Sigmoid colon (tissue), 6 donors: ENCODE measurements at regions not wholly inside any gene's neighbourhood (a gene's known extent, or its start where the extent isn't known, plus 50 kb on each side); places are given as distances from the start of the nearest gene placed in this dataset.

Experiments
- DNase-seq: peaks from one replicate; pipeline ENCODE4 v3.0.0-alpha.2; 2019
- H3K27ac ChIP-seq, 4 donors: fragments of 200-600 bp; sonication (generic); one replicate each; pipeline ENCODE4 v1.5.1; 2016 to 2019; ENCODE audit warnings: mild to moderate bottlenecking in 1 of 4
- H3K27me3 ChIP-seq, 3 donors: fragments of 200-600 bp; sonication (generic); one replicate each; pipeline ENCODE4 v1.5.1; 2019; ENCODE audit warnings: mild to moderate bottlenecking in 1 of 3
- H3K36me3 ChIP-seq, 4 donors: fragments of 200-600 bp; sonication (generic); one replicate each; pipeline ENCODE4 v1.5.1; 2016 to 2019
- H3K4me1 ChIP-seq, 4 donors: fragments of 200-600 bp; sonication (generic); one replicate each; pipeline ENCODE4 v1.5.1; 2017 to 2019
- H3K4me3 ChIP-seq, 4 donors: fragments of 200-600 bp; sonication (generic); one replicate each; pipeline ENCODE4 v1.5.1; 2017 to 2019; ENCODE audit warnings: mild to moderate bottlenecking in 2 of 4, moderate library complexity in 1 of 4
- H3K9me3 ChIP-seq, 4 donors: fragments of 200-600 bp in 3 of 4; sonication (generic) in 3 of 4; one replicate each; pipeline versions ENCODE4 v1.5.1 to v1.6.1; 2013 to 2019
- EP300 ChIP-seq, 4 donors: sonication (generic); formaldehyde crosslinking; IDR thresholded peaks; one replicate each; pipeline ENCODE4 v1.6.1; 2017; ENCODE audit warnings: antibody characterized with exemption in 4 of 4
- POLR2A ChIP-seq, 2 donors: fragments of 450-650 bp; IDR thresholded peaks; one replicate each; pipeline ENCODE4 v1.6.1; 2016; ENCODE audit warnings: antibody characterized with exemption in 2 of 2, mild to moderate bottlenecking in 2 of 2, moderate library complexity in 2 of 2
- POLR2AphosphoS5 ChIP-seq, 4 donors: sonication (generic); formaldehyde crosslinking; IDR thresholded peaks; one replicate each; pipeline ENCODE4 v1.6.1; 2017; ENCODE audit warnings: antibody characterized with exemption in 4 of 4
- WGBS, 2 donors: extraction: QIAGEN DNeasy Blood & Tissue Kit; methylation state at CpG; one replicate each; pipeline ENCODE4 v1.1.7; 2013; 5-methylcytosine and 5-hydroxymethylcytosine counted together
- intact Hi-C: fragments of 100-400 bp; cut with DNase I; formaldehyde crosslinking; loops from one replicate; pipeline ENCODE4 v1.15.1; 2023
- TF ChIP-seq, protein P1 (sequence below), 4 experiments: fragments of 450-650 bp in 3 of 4; fragments of 200-600 bp in 1 of 4; IDR thresholded peaks; one replicate each; pipeline ENCODE4 v1.5.1; 2016 to 2019; ENCODE audit warnings: antibody characterized with exemption in 4 of 4, mild to moderate bottlenecking in 3 of 4, moderate library complexity in 2 of 4
- donor health status: healthy with polysubstance abuse.
- donor health status: healthy.

DNA sequence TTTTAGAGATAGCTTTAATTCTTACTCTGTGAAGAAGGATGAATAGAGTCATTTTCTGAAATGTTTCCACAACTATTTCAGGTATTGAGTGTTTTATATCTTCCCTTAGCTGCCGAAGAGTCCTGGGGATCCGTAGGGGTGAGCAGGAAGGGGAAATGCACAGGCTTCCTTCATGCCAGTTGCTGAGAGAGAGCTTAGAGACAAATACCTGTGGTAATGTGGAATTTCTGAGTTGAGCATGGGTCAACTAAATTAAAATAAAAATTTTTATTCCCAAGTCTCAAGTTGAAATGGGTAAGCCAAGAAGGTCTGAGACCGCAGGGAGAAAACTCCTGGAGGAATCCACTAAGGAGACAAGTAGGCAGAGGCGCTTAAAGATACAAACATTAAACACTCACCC, 185.7 kb downstream of the DAD1 start:
- Histone ChIP-seq H3K4me3 (no peak overlapping the region), H3K27ac (no peak overlapping the region), H3K9me3 (no peaks in the 10 kb centered on the region), H3K4me1 (no peaks in the 10 kb centered on the region), H3K27me3 (no peaks in the 10 kb centered on the region), H3K36me3 (no peaks in the 10 kb centered on the region)
- 88 to 94% methylated on average over 4 of the region's 4 CpGs for WGBS, 2 donors
- TF ChIP-seq EP300 (IDR thresholded peaks at IDR 0.05) = no peak
- no peak for TF ChIP-seq POLR2A (IDR thresholded peaks at IDR 0.05)
- TF ChIP-seq POLR2AphosphoS5 (IDR thresholded peaks at IDR 0.05) = no peak
- TF ChIP-seq, protein P1, sequence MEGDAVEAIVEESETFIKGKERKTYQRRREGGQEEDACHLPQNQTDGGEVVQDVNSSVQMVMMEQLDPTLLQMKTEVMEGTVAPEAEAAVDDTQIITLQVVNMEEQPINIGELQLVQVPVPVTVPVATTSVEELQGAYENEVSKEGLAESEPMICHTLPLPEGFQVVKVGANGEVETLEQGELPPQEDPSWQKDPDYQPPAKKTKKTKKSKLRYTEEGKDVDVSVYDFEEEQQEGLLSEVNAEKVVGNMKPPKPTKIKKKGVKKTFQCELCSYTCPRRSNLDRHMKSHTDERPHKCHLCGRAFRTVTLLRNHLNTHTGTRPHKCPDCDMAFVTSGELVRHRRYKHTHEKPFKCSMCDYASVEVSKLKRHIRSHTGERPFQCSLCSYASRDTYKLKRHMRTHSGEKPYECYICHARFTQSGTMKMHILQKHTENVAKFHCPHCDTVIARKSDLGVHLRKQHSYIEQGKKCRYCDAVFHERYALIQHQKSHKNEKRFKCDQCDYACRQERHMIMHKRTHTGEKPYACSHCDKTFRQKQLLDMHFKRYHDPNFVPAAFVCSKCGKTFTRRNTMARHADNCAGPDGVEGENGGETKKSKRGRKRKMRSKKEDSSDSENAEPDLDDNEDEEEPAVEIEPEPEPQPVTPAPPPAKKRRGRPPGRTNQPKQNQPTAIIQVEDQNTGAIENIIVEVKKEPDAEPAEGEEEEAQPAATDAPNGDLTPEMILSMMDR (IDR thresholded peaks at IDR 0.05) = no peak
- no peak for DNase-seq
- intact Hi-C loops = no loop called here

DNA sequence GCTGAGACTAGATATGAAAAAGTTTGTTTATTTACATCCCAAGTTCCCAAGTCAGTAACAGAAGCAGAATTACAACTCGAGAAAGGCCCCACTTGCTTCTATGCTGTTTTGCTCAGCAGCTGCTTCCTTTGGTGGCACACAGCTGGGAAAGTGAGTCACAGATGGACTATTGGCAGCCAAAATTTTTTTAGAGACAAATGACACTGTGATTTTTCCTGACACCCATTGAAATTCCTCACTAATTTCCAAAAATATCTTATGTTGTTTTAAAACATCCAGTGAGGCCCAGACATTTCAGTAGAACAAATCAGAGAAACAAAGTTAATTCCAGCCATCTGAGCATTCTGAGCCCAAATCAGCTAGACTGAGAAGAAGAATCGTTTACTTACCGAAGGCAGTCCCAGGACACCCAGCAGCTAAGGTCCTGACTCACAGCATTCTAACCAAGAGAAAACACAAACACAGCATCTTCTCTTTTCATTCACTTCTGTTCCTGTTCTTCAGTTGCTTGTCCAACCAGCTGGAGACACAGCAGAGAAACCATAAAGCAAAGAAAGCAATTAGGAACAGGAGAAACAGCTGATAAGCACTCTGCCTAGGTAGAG, 188.3 kb downstream of the DAD1 start:
- H3K4me1 ChIP-seq = no peaks in the 10 kb centered on the region
- H3K36me3 ChIP-seq = no peaks in the 10 kb centered on the region
- intact Hi-C loops = no loop called here
- no peak for DNase-seq
- H3K27me3 ChIP-seq = no peaks in the 10 kb centered on the region
- H3K9me3 ChIP-seq = no peaks in the 10 kb centered on the region
- TF ChIP-seq, protein P1 (IDR thresholded peaks at IDR 0.05) = no peak
- H3K27ac ChIP-seq = no peak overlapping the region
- 65 to 75% methylated on average over 3 of the region's 3 CpGs for WGBS, 2 donors
- H3K4me3 ChIP-seq = no peak overlapping the region

DNA sequence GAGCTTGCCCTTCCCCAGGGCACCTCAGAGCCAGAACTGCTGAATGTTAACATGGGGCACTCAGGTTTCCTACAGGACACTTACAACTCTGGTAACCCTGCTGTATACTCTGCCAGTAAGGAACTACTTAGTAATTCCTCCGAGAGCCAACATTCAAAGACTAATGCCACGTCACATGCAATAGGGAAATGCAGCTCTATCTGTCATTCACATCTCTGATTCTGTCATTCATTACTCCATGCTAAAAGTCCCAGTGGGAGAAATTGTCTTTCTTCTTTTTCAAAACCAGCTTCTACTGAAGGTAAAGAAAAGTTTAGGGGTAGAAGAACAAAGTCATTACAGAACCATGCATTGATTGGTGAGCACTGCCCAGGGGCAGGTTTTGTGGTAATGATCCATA, 189.2 kb downstream of the DAD1 start:
- WGBS, 2 donors = 91 to 94% methylated on average over 2 of the region's 2 CpGs
- no peaks in the 10 kb centered on the region for H3K27me3 ChIP-seq
- intact Hi-C loops = no loop called here
- H3K36me3 ChIP-seq = no peaks in the 10 kb centered on the region
- no peaks in the 10 kb centered on the region for H3K9me3 ChIP-seq
- no peak for DNase-seq
- H3K27ac ChIP-seq = no peak overlapping the region
- no peak overlapping the region for H3K4me3 ChIP-seq
- H3K4me1 ChIP-seq = no peaks in the 10 kb centered on the region
- TF ChIP-seq EP300 (IDR thresholded peaks at IDR 0.05) = no peak
- no peak for TF ChIP-seq POLR2A (IDR thresholded peaks at IDR 0.05)
- TF ChIP-seq, protein P1 (IDR thresholded peaks at IDR 0.05) = no peak
- TF ChIP-seq POLR2AphosphoS5 (IDR thresholded peaks at IDR 0.05) = no peak

DNA sequence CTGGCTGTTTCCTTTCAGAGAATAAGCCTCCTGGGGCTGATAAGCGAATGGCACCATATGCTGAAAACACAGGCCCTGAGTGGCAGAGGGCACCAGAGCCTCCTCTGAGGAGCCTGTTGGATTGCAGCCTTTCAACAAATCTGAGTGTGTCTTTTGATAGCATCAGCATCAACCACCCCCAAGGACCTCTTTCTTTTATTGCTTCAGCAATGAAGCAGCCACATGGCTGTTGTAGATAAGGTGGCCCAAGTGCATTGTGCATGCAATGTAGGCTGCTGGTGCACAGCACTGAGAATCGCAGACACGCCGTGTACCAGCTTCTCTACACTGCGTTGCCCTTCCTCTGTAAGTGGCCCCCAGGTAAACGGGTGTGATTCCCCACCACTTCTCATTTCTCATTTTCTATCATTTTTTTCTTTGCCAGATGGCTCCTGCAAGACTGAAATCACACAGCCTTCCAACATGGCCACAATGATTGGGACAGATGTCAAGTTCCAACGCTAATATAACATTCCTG, 191.7 kb downstream of the DAD1 start:
- no peaks in the 10 kb centered on the region for H3K9me3 ChIP-seq
- H3K36me3 ChIP-seq = no peaks in the 10 kb centered on the region
- intact Hi-C loops = no loop called here
- no peak overlapping the region for H3K4me3 ChIP-seq
- 73 to 93% methylated on average over 7 of the region's 7 CpGs for WGBS, 2 donors
- DNase-seq = no peak
- H3K4me1 ChIP-seq = peaks cover 0 to under 1% (median 0%) of the 10 kb centered on the region in 4 donors
- no peak overlapping the region for H3K27ac ChIP-seq
- no peaks in the 10 kb centered on the region for H3K27me3 ChIP-seq
- no peak for TF ChIP-seq POLR2A (IDR thresholded peaks at IDR 0.05)
- TF ChIP-seq EP300 (IDR thresholded peaks at IDR 0.05) = no peak
- no peak for TF ChIP-seq POLR2AphosphoS5 (IDR thresholded peaks at IDR 0.05)
- TF ChIP-seq, protein P1 (IDR thresholded peaks at IDR 0.05) = no peak

DNA sequence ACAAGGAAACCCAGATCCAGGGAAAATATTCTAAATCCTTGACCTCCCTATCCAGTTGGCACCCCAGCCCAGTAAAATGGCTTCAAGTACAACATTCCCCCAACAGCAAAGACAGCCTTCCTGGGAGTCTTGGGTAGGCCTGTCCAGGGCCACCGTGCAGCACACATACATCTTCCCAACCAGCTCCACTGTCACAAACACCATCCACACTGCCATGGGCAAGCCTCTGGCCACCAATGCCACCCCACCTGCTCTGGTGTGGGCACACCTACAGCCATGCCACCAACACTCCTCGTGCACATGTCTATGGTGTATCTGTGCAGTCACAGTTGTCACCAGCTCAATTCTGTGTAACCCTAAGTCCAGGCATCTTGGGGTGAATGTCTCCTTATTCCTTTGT, 193.2 kb downstream of the DAD1 start:
- TF ChIP-seq EP300 (IDR thresholded peaks at IDR 0.05) (no peak), POLR2AphosphoS5 (IDR thresholded peaks at IDR 0.05) (no peak), POLR2A (IDR thresholded peaks at IDR 0.05) (no peak)
- TF ChIP-seq, protein P1 (IDR thresholded peaks at IDR 0.05) = no peak
- Histone ChIP-seq H3K4me1 (peaks cover 0 to 5% (median 0%) of the 10 kb centered on the region in 4 donors), H3K9me3 (no peaks in the 10 kb centered on the region), H3K4me3 (no peak overlapping the region), H3K27ac (no peak overlapping the region), H3K27me3 (no peaks in the 10 kb centered on the region), H3K36me3 (no peaks in the 10 kb centered on the region)
- 89 to 90% methylated on average over 2 of the region's 2 CpGs for WGBS, 2 donors
- DNase-seq = no peak
- intact Hi-C loops = no loop called here
